HCT116 (cell line): ENCODE measurements at regions not wholly inside any gene's neighbourhood (a gene's known extent, or its start where the extent isn't known, plus 50 kb on each side); places are given as distances from the start of the nearest gene placed in this dataset.

Experiments
- ATAC-seq: fragments of 200-7000 bp; cut with Tn5 transposase; 2 replicates; pipeline ENCODE4 v1.9.1; 2020; ENCODE audit warnings: mild to moderate bottlenecking, moderate library complexity
- BruUV-seq: library from RNA; stranded (reverse); fragments of 400-500 nt; replicated peaks from 2 replicates; lab custom pipeline; 2021; lab: Mats Ljungman, UMichigan
- CTCF ChIA-PET: fragments of 300-600 bp; sonication (Branson Sonifier 250); formaldehyde crosslinking; loops from one replicate; lab custom pipeline; 2021; ENCODE audit warnings: antibody characterized with exemption; lab: Charles Lee
- POLR2A ChIA-PET: fragments of 300-600, 350-600 bp; sonication (Branson Sonifier 250); formaldehyde crosslinking; loops from one replicate; lab custom pipeline; 2021; ENCODE audit warnings: antibody characterized with exemption; lab: Charles Lee
- RAD21 ChIA-PET, 2 experiments: fragments of 300-600 bp; sonication (Branson Sonifier 250); formaldehyde crosslinking; loops; one replicate each; lab custom pipeline; 2023; ENCODE audit warnings: low total read pairs in 2 of 2; ENCODE audit not compliant: uncharacterized antibody in 2 of 2, unreplicated experiment in 2 of 2, low non-redundant PET in 1 of 2; lab: Charles Lee
- DNase-seq: peaks from one replicate; pipeline ENCODE4 v3.0.0-alpha.2; 2010; ENCODE audit warnings: low read depth, low spot score
- H2AFZ ChIP-seq: fragments of 200-600 bp; shearing (Covaris generic), sonication (generic); 2 replicates; pipeline ENCODE4 v1.6.1; 2017; ENCODE audit warnings: low read depth, mixed run types, mixed read lengths, antibody characterized with exemption, low read length; ENCODE audit not compliant: poor library complexity, severe bottlenecking
- H3K27ac ChIP-seq: 2 replicates; pipeline ENCODE4 v1.5.1; 2012; ENCODE audit warnings: low read depth, low read length
- H3K27me3 ChIP-seq: fragments of 200-600 bp; sonication (generic); 2 replicates; pipeline ENCODE4 v1.6.1; 2016; ENCODE audit warnings: mixed run types, low read length, mixed read lengths; ENCODE audit not compliant: insufficient read depth
- H3K36me3 ChIP-seq, 2 experiments: fragments of 200-500 bp in 1 of 2; fragments of 200-600 bp in 1 of 2; sonication (Bioruptor generic) in 1 of 2; sonication (generic) in 1 of 2; 2 replicates each; pipeline versions ENCODE4 v1.5.1 to v1.6.1; 2014 to 2016; ENCODE audit warnings: low read length in 2 of 2, inconsistent platforms in 1 of 2, mixed read lengths in 1 of 2, mixed run types in 1 of 2; ENCODE audit not compliant: insufficient read depth in 2 of 2, control insufficient read depth in 1 of 2
- H3K4me1 ChIP-seq, 2 experiments: fragments of 200-600 bp in 1 of 2; sonication (generic) in 1 of 2; 2 replicates each; pipeline versions ENCODE4 v1.5.1 to v1.6.1; 2012 to 2017; ENCODE audit warnings: low read length in 2 of 2, inconsistent platforms in 1 of 2, mild to moderate bottlenecking in 1 of 2, mixed read lengths in 1 of 2, mixed run types in 1 of 2, moderate library complexity in 1 of 2; ENCODE audit not compliant: insufficient read depth in 2 of 2, control insufficient read depth in 1 of 2
- H3K4me2 ChIP-seq: fragments of 200-600 bp; sonication (generic); 2 replicates; pipeline ENCODE4 v1.6.1; 2017; ENCODE audit warnings: mixed run types, low read length, mixed read lengths
- H3K4me3 ChIP-seq, 2 experiments: fragments of 200-600 bp in 1 of 2; sonication (generic) in 1 of 2; replicated peaks in 1 of 2; 2 replicates each; pipeline ENCODE4 v1.5.1; 2011 to 2016; ENCODE audit warnings: low read length in 2 of 2, control low read depth in 1 of 2, low read depth in 1 of 2, mild to moderate bottlenecking in 1 of 2, mixed read lengths in 1 of 2, mixed run types in 1 of 2
- H3K79me2 ChIP-seq: fragments of 200-600 bp; sonication (generic); 2 replicates; pipeline ENCODE4 v1.6.1; 2017; ENCODE audit warnings: mild to moderate bottlenecking, mixed run types, low read length, moderate library complexity, mixed read lengths; ENCODE audit not compliant: insufficient read depth
- H3K9ac ChIP-seq: fragments of 200-600 bp; sonication (generic); 2 replicates; pipeline ENCODE4 v1.6.1; 2016; ENCODE audit warnings: low read length, mixed read lengths
- H3K9me2 ChIP-seq: fragments of 200-600 bp; sonication (generic), shearing (Covaris generic); 2 replicates; pipeline ENCODE4 v1.6.1; 2017; ENCODE audit warnings: mixed run types, mild to moderate bottlenecking, moderate library complexity; ENCODE audit not compliant: insufficient read depth
- H3K9me3 ChIP-seq, 2 experiments: fragments of 200-500 bp in 1 of 2; fragments of 200-600 bp in 1 of 2; sonication (Bioruptor generic) in 1 of 2; sonication (generic) in 1 of 2; 2 replicates each; pipeline ENCODE4 v1.6.1; 2014 to 2017; ENCODE audit warnings: low read length in 2 of 2, mixed read lengths in 2 of 2, inconsistent platforms in 1 of 2, low read depth in 1 of 2, mild to moderate bottlenecking in 1 of 2, mixed run types in 1 of 2, moderate library complexity in 1 of 2; ENCODE audit not compliant: control insufficient read depth in 1 of 2, insufficient read depth in 1 of 2
- H4K20me1 ChIP-seq: fragments of 200-600 bp; sonication (generic), shearing (Covaris generic); 2 replicates; pipeline ENCODE4 v1.6.1; 2017; ENCODE audit warnings: mixed run types, mild to moderate bottlenecking, moderate library complexity; ENCODE audit not compliant: insufficient read depth
- ATF3 ChIP-seq: IDR thresholded peaks from 2 replicates; pipeline ENCODE4 v1.6.1; 2012
- CBX3 ChIP-seq: IDR thresholded peaks from 2 replicates; pipeline ENCODE4 v1.6.1; 2012; ENCODE audit warnings: low read depth
- EZH2phosphoT487 ChIP-seq: fragments of 200-600 bp; IDR thresholded peaks from 2 replicates; pipeline ENCODE4 v1.6.1; 2018; ENCODE audit warnings: antibody characterized with exemption, borderline replicate concordance
- POLR2A ChIP-seq: IDR thresholded peaks from 2 replicates; pipeline ENCODE4 v1.7.0; 2011; ENCODE audit warnings: borderline replicate concordance; ENCODE audit not compliant: insufficient read depth, insufficient read length; ENCODE audit errors: extremely low read depth
- POLR2AphosphoS5 ChIP-seq: IDR thresholded peaks from 2 replicates; pipeline ENCODE4 v1.6.1; 2011; ENCODE audit warnings: mild to moderate bottlenecking, low read depth, low read length, moderate library complexity
- RAD21 ChIP-seq: IDR thresholded peaks from 2 replicates; pipeline ENCODE4 v1.6.1; 2012; ENCODE audit warnings: low read depth, mild to moderate bottlenecking
- REST ChIP-seq: IDR thresholded peaks from 2 replicates; pipeline ENCODE4 v1.6.1; 2012; ENCODE audit warnings: low read depth
- SIN3A ChIP-seq: IDR thresholded peaks from 2 replicates; pipeline ENCODE4 v1.6.1; 2012; ENCODE audit warnings: low read depth
- SRF ChIP-seq: IDR thresholded peaks from 2 replicates; pipeline ENCODE4 v1.6.1; 2012; ENCODE audit warnings: low read depth
- YY1 ChIP-seq: IDR thresholded peaks from 2 replicates; pipeline ENCODE4 v1.6.1; 2011; ENCODE audit warnings: low read length, low read depth, moderate library complexity, mild to moderate bottlenecking; ENCODE audit not compliant: insufficient replicate concordance; ENCODE audit errors: extremely low read depth
- intact Hi-C: fragments of 100-400 bp; cut with micrococcal nuclease; formaldehyde crosslinking; loops from 2 replicates; pipeline ENCODE4 v1.10.0; 2022
- TF ChIP-seq, protein P1 (sequence below), 3 experiments: fragments of 200-600 bp in 1 of 3; sonication (generic) in 1 of 3; IDR thresholded peaks in 2 of 3; conservative IDR thresholded peaks in 1 of 3; 2 replicates each; pipeline ENCODE4 v1.5.1; 2012 to 2017; ENCODE audit warnings: low read depth in 2 of 3, low read length in 2 of 3, antibody characterized with exemption in 1 of 3, borderline replicate concordance in 1 of 3, control low read depth in 1 of 3, mild to moderate bottlenecking in 1 of 3, mixed read lengths in 1 of 3, mixed run types in 1 of 3, moderate library complexity in 1 of 3; ENCODE audit not compliant: insufficient read depth in 1 of 3

GRCh38 chr20:39888310-39888709 lies 800.7 kb downstream of the MAFB start:
- Histone ChIP-seq H3K9me2 (no peaks in the 10 kb centered on the region), H3K79me2 (no peaks in the 10 kb centered on the region), H3K27me3 (no peaks in the 10 kb centered on the region), H2AFZ (no peak overlapping the region), H3K4me2 (no peak overlapping the region), H3K36me3 (no peaks in the 10 kb centered on the region), H3K9ac (no peak overlapping the region), H3K9me3 (peaks cover 0 to 7% of the 10 kb centered on the region in 2 experiments; a peak in 2 of 4 replicates), H3K27ac (no peak overlapping the region), H3K4me3 (no peak overlapping the region), H3K4me1 (no peaks in the 10 kb centered on the region), H4K20me1 (no peaks in the 10 kb centered on the region)
- ChIA-PET RAD21 (no interaction called here), POLR2A (no interaction called here), CTCF (no interaction called here)
- intact Hi-C loops: no loop called here
- no TSS peak for BruUV-seq
- ATAC-seq (no peak), DNase-seq (no peak)
- no peak for TF ChIP-seq SIN3A
- no peak for TF ChIP-seq EZH2phosphoT487
- no peak for TF ChIP-seq POLR2AphosphoS5
- TF ChIP-seq RAD21: no peak

DNA sequence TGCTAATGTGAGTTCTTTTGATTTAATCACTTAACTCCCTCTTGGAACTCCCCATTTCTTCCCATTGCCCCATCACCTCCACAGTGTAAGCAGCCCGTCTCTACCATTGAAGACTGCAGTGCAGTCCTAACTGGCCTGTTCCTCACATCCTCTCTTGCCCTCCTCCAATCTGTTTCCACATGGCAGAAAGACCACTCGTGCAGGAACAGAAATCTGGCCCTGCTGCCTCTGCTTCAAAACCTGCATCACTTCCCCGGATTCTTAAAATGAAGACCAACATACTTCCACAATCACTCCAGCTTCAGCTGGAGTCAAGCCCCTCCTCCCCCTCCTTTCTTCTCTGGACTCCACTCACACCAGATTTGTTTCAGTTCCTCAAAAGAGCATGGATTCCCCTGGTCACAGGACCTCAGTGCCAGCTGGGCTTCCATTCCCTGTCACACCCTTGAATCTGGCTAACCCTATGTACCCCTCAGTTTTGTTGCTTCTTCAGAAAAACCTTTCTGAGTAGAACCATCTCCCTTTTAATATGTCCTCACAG lies 802.3 kb downstream of the MAFB start:
- Histone ChIP-seq H4K20me1 (no peaks in the 10 kb centered on the region), H3K9ac (no peak overlapping the region), H3K27ac (no peak overlapping the region), H3K4me2 (no peak overlapping the region), H3K27me3 (no peaks in the 10 kb centered on the region), H3K4me3 (no peak overlapping the region), H3K4me1 (no peaks in the 10 kb centered on the region), H3K36me3 (no peaks in the 10 kb centered on the region), H2AFZ (no peak overlapping the region), H3K9me2 (no peaks in the 10 kb centered on the region), H3K79me2 (no peaks in the 10 kb centered on the region), H3K9me3 (peaks cover 0 to 5% of the 10 kb centered on the region in 2 experiments; a peak in 2 of 4 replicates)
- ATAC-seq: no peak
- ChIA-PET CTCF (no interaction called here), RAD21 (no interaction called here), POLR2A (no interaction called here)
- TF ChIP-seq YY1 (no peak), POLR2A (no peak), CBX3 (no peak), SRF (no peak), ATF3 (no peak), REST (no peak)
- TF ChIP-seq, protein P1, sequence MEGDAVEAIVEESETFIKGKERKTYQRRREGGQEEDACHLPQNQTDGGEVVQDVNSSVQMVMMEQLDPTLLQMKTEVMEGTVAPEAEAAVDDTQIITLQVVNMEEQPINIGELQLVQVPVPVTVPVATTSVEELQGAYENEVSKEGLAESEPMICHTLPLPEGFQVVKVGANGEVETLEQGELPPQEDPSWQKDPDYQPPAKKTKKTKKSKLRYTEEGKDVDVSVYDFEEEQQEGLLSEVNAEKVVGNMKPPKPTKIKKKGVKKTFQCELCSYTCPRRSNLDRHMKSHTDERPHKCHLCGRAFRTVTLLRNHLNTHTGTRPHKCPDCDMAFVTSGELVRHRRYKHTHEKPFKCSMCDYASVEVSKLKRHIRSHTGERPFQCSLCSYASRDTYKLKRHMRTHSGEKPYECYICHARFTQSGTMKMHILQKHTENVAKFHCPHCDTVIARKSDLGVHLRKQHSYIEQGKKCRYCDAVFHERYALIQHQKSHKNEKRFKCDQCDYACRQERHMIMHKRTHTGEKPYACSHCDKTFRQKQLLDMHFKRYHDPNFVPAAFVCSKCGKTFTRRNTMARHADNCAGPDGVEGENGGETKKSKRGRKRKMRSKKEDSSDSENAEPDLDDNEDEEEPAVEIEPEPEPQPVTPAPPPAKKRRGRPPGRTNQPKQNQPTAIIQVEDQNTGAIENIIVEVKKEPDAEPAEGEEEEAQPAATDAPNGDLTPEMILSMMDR (IDR thresholded peaks at IDR 0.05 in 2 of 3, conservative IDR thresholded peaks at IDR 0.05 in 1 of 3; ENCODE audit: borderline replicate concordance in 1 of 3, insufficient read depth in 1 of 3, low read depth in 2 of 3, low read length in 2 of 3): no peak
- no TSS peak for BruUV-seq
- intact Hi-C loops: no loop called here
- no peak for DNase-seq
